GM23338 (cell line): ENCODE measurements at regions not wholly inside any gene's neighbourhood (a gene's known extent, or its start where the extent isn't known, plus 50 kb on each side); places are given as distances from the start of the nearest gene placed in this dataset.

Experiments used
- EZH2 ChIP-seq: fragments of 200-600 bp; sonication (generic); IDR thresholded peaks from one replicate; pipeline ENCODE4 v1.8.0; 2017; ENCODE audit warnings: antibody characterized with exemption, mild to moderate bottlenecking, low read depth; ENCODE audit not compliant: unreplicated experiment
- POLR2AphosphoS5 ChIP-seq: IDR thresholded peaks from 2 replicates; pipeline ENCODE4 v1.6.1; 2016; ENCODE audit warnings: antibody characterized with exemption, low read depth
- TF ChIP-seq, protein P1 (sequence below), 2 experiments: fragments of 200-600 bp in 1 of 2; sonication (generic) in 1 of 2; conservative IDR thresholded peaks; 2 replicates each; pipeline versions ENCODE4 v1.5.1 to v1.6.1; 2016 to 2017; ENCODE audit warnings: antibody characterized with exemption in 2 of 2, low read depth in 2 of 2, mild to moderate bottlenecking in 2 of 2, moderate library complexity in 1 of 2

DNA sequence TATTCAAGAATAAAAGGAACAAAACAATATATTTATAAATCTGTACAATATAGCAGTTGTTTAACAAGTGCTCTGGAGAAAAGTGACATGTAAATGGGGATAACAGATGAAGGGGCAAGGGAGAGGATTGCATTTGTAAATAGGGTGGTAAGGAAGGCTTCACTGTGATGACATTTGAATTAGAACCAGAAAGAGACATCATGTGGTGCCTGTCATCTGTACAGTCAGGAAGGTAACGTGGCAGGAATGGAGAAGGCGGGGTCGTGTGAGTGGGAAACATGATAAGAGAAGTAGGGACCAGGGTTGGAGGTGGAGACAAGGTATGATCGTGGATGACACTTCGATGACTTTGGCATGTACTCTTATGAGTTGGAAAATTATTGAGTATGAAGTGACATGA, 1393.6 kb upstream of the NXPH2 start:
- TF ChIP-seq POLR2AphosphoS5: no peak
- no peak for TF ChIP-seq EZH2
- TF ChIP-seq, protein P1, sequence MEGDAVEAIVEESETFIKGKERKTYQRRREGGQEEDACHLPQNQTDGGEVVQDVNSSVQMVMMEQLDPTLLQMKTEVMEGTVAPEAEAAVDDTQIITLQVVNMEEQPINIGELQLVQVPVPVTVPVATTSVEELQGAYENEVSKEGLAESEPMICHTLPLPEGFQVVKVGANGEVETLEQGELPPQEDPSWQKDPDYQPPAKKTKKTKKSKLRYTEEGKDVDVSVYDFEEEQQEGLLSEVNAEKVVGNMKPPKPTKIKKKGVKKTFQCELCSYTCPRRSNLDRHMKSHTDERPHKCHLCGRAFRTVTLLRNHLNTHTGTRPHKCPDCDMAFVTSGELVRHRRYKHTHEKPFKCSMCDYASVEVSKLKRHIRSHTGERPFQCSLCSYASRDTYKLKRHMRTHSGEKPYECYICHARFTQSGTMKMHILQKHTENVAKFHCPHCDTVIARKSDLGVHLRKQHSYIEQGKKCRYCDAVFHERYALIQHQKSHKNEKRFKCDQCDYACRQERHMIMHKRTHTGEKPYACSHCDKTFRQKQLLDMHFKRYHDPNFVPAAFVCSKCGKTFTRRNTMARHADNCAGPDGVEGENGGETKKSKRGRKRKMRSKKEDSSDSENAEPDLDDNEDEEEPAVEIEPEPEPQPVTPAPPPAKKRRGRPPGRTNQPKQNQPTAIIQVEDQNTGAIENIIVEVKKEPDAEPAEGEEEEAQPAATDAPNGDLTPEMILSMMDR (conservative IDR thresholded peaks at IDR 0.05; ENCODE audit: low read depth in 2 of 2): no peak
